Mesenchymal stem cell (in vitro differentiated cells and primary cell): ENCODE measurements at regions not wholly inside any gene's neighbourhood (a gene's known extent, or its start where the extent isn't known, plus 50 kb on each side); places are given as distances from the start of the nearest gene placed in this dataset.

ENCODE experiments used
- DNase-seq: peaks from one replicate; pipeline ENCODE4 v3.0.0-alpha.2; 2013
- H2AFZ ChIP-seq: one replicate; pipeline ENCODE4 v1.6.1; 2013; ENCODE audit warnings: low read depth, mild to moderate bottlenecking, control low read depth, inconsistent platforms, low read length, moderate library complexity
- H2AK5ac ChIP-seq: 2 replicates; pipeline ENCODE4 v1.6.1; 2013; ENCODE audit warnings: low read length, moderate library complexity, mild to moderate bottlenecking, inconsistent platforms; ENCODE audit not compliant: severe bottlenecking
- H2BK120ac ChIP-seq: one replicate; pipeline ENCODE4 v1.6.1; 2013; ENCODE audit warnings: low read depth, mild to moderate bottlenecking, inconsistent platforms, low read length, moderate library complexity
- H2BK12ac ChIP-seq, 2 experiments: one replicate each; pipeline ENCODE4 v1.6.1; 2013; ENCODE audit warnings: inconsistent platforms in 2 of 2, low read length in 2 of 2, mild to moderate bottlenecking in 2 of 2, moderate library complexity in 2 of 2, control low read depth in 1 of 2
- H2BK15ac ChIP-seq: one replicate; pipeline ENCODE4 v1.6.1; 2013; ENCODE audit warnings: mild to moderate bottlenecking, low read depth, inconsistent platforms; ENCODE audit not compliant: poor library complexity, severe bottlenecking
- H2BK5ac ChIP-seq: 2 replicates; pipeline ENCODE4 v1.6.1; 2013; ENCODE audit warnings: low read depth, mild to moderate bottlenecking, low read length, control low read depth, inconsistent platforms; ENCODE audit not compliant: poor library complexity, severe bottlenecking
- H3K14ac ChIP-seq, 2 experiments: one replicate each; pipeline ENCODE4 v1.6.1; 2013; ENCODE audit warnings: inconsistent platforms in 2 of 2, low read length in 2 of 2, control low read depth in 1 of 2, mild to moderate bottlenecking in 1 of 2, moderate library complexity in 1 of 2
- H3K18ac ChIP-seq, 2 experiments: one replicate each; pipeline ENCODE4 v1.6.1; 2013; ENCODE audit warnings: inconsistent platforms in 2 of 2, low read length in 2 of 2, control low read depth in 1 of 2, low read depth in 1 of 2, mild to moderate bottlenecking in 1 of 2
- H3K23ac ChIP-seq, 2 experiments: one replicate each; pipeline ENCODE4 v1.6.1; 2013; ENCODE audit warnings: inconsistent platforms in 2 of 2, low read length in 2 of 2, mild to moderate bottlenecking in 2 of 2, moderate library complexity in 2 of 2, control low read depth in 1 of 2
- H3K27ac ChIP-seq: 2 replicates; pipeline ENCODE4 v1.5.1; 2013; ENCODE audit warnings: mild to moderate bottlenecking, moderate library complexity, low read length, control low read depth, inconsistent platforms; ENCODE audit not compliant: poor library complexity, severe bottlenecking
- H3K27me3 ChIP-seq, 2 experiments: 2 replicates each; pipeline versions ENCODE4 v1.6.1 to v1.7.0; 2013; ENCODE audit warnings: low read length in 2 of 2, mild to moderate bottlenecking in 2 of 2, moderate library complexity in 2 of 2, control low read depth in 1 of 2, inconsistent platforms in 1 of 2; ENCODE audit not compliant: control insufficient read depth in 1 of 2, insufficient read depth in 1 of 2
- H3K36me3 ChIP-seq, 2 experiments: 2 replicates each; pipeline versions ENCODE4 v1.6.1 to v1.7.0; 2013; ENCODE audit warnings: low read length in 2 of 2, control low read depth in 1 of 2, inconsistent platforms in 1 of 2, low read depth in 1 of 2, mild to moderate bottlenecking in 1 of 2; ENCODE audit not compliant: insufficient read depth in 2 of 2, control insufficient read depth in 1 of 2
- H3K4ac ChIP-seq, 2 experiments: one replicate each; pipeline ENCODE4 v1.6.1; 2013; ENCODE audit warnings: inconsistent platforms in 2 of 2, low read length in 2 of 2, mild to moderate bottlenecking in 2 of 2, moderate library complexity in 2 of 2, control low read depth in 1 of 2, low read depth in 1 of 2
- H3K4me1 ChIP-seq: 2 replicates; pipeline ENCODE4 v1.6.1; 2013; ENCODE audit warnings: low read depth, low read length, control low read depth; ENCODE audit not compliant: control insufficient read depth, insufficient read depth
- H3K4me2 ChIP-seq: 2 replicates; pipeline ENCODE4 v1.6.1; 2013; ENCODE audit warnings: low read length, mild to moderate bottlenecking, inconsistent platforms; ENCODE audit not compliant: poor library complexity, severe bottlenecking
- H3K4me3 ChIP-seq, 2 experiments: 2 replicates each; pipeline versions ENCODE4 v1.5.1 to v1.7.0; 2013; ENCODE audit warnings: low read length in 2 of 2, mild to moderate bottlenecking in 2 of 2, control low read depth in 1 of 2, low read depth in 1 of 2; ENCODE audit not compliant: insufficient read depth in 1 of 2
- H3K79me1 ChIP-seq: replicated peaks from 2 replicates; pipeline ENCODE4 v1.6.1; 2013; ENCODE audit warnings: mild to moderate bottlenecking, control low read depth, low read length, inconsistent platforms; ENCODE audit not compliant: poor library complexity, severe bottlenecking
- H3K9ac ChIP-seq: 2 replicates; pipeline ENCODE4 v1.7.0; 2013; ENCODE audit warnings: mild to moderate bottlenecking, low read length, moderate library complexity
- H3K9me3 ChIP-seq: 2 replicates; pipeline ENCODE4 v1.7.0; 2013; ENCODE audit warnings: mild to moderate bottlenecking, low read length; ENCODE audit not compliant: control insufficient read depth
- H4K8ac ChIP-seq: one replicate; pipeline ENCODE4 v1.6.1; 2013; ENCODE audit warnings: inconsistent platforms, mild to moderate bottlenecking, low read length, moderate library complexity
- H4K91ac ChIP-seq: one replicate; pipeline ENCODE4 v1.6.1; 2013; ENCODE audit warnings: mild to moderate bottlenecking, low read length, inconsistent platforms
- WGBS: methylation state at CpG from one replicate; pipeline ENCODE4 v1.1.7; 2013; ENCODE audit warnings: mixed read lengths; 5-methylcytosine and 5-hydroxymethylcytosine counted together

GRCh38 chr18:29087616-29088246, 910.8 kb upstream of the CDH2 start:
- no peaks in the 10 kb centered on the region for H3K4me1 ChIP-seq
- H4K8ac ChIP-seq, result no peak overlapping the region
- H2BK120ac ChIP-seq, result no peak overlapping the region
- H2BK15ac ChIP-seq, result no peak overlapping the region
- H3K18ac ChIP-seq, result no peak overlapping the region
- no peak overlapping the region for H2AFZ ChIP-seq
- H3K23ac ChIP-seq, result no peak overlapping the region
- no peak overlapping the region for H3K27ac ChIP-seq
- H2BK12ac ChIP-seq, result no peak overlapping the region
- H3K9me3 ChIP-seq, result no peaks in the 10 kb centered on the region
- DNase-seq, result no peak
- no peak overlapping the region for H4K91ac ChIP-seq
- no peak overlapping the region for H3K4me3 ChIP-seq
- H3K9ac ChIP-seq, result no peak overlapping the region
- H2AK5ac ChIP-seq, result no peak overlapping the region
- H3K79me1 ChIP-seq, result no peaks in the 10 kb centered on the region
- H3K4me2 ChIP-seq, result no peak overlapping the region
- no peak overlapping the region for H3K14ac ChIP-seq
- H3K27me3 ChIP-seq, result no peaks in the 10 kb centered on the region
- no peaks in the 10 kb centered on the region for H3K36me3 ChIP-seq
- no peak overlapping the region for H3K4ac ChIP-seq
- H2BK5ac ChIP-seq, result no peak overlapping the region
- 96% methylated on average over 3 of the region's 3 CpGs for WGBS

GRCh38 chr18:29084120-29084519, 907.2 kb upstream of the CDH2 start:
- Histone ChIP-seq H3K27ac (no peak overlapping the region), H3K4ac (no peak overlapping the region), H2BK12ac (no peak overlapping the region), H2AK5ac (no peak overlapping the region), H4K91ac (no peak overlapping the region), H3K14ac (no peak overlapping the region), H4K8ac (no peak overlapping the region), H3K4me2 (no peak overlapping the region), H3K27me3 (no peaks in the 10 kb centered on the region), H3K23ac (no peak overlapping the region), H3K9ac (no peak overlapping the region), H2BK15ac (no peak overlapping the region), H3K79me1 (no peaks in the 10 kb centered on the region), H2AFZ (no peak overlapping the region), H2BK120ac (no peak overlapping the region), H3K36me3 (no peaks in the 10 kb centered on the region), H3K9me3 (no peaks in the 10 kb centered on the region), H3K4me1 (no peaks in the 10 kb centered on the region), H3K18ac (no peak overlapping the region), H3K4me3 (no peak overlapping the region), H2BK5ac (no peak overlapping the region)
- DNase-seq, result no peak

GRCh38 chr18:29083545-29083944, 906.6 kb upstream of the CDH2 start:
- H3K27me3 ChIP-seq, result no peaks in the 10 kb centered on the region
- H3K9ac ChIP-seq, result peak overlapping the region; percentile 68
- no peaks in the 10 kb centered on the region for H3K4me1 ChIP-seq
- no peak overlapping the region for H3K27ac ChIP-seq
- H2BK12ac ChIP-seq, result no peak overlapping the region
- H3K9me3 ChIP-seq, result no peaks in the 10 kb centered on the region
- H4K91ac ChIP-seq, result no peak overlapping the region
- H3K4ac ChIP-seq, result no peak overlapping the region
- no peak overlapping the region for H3K18ac ChIP-seq
- no peak overlapping the region for H2BK15ac ChIP-seq
- peak overlapping the region in 1 of 2 experiments; percentile 15 for H3K14ac ChIP-seq
- no peaks in the 10 kb centered on the region for H3K36me3 ChIP-seq
- 87% methylated on average over 4 of the region's 4 CpGs for WGBS
- H2BK5ac ChIP-seq, result no peak overlapping the region
- no peak for DNase-seq
- no peak overlapping the region for H2AFZ ChIP-seq
- no peaks in the 10 kb centered on the region for H3K79me1 ChIP-seq
- no peak overlapping the region for H4K8ac ChIP-seq
- no peak overlapping the region for H3K4me2 ChIP-seq
- peak overlapping the region in 1 of 2 experiments; percentile 50 for H3K4me3 ChIP-seq
- no peak overlapping the region for H2AK5ac ChIP-seq
- no peak overlapping the region for H2BK120ac ChIP-seq
- H3K23ac ChIP-seq, result no peak overlapping the region

GRCh38 chr18:29080946-29081345, 904.0 kb upstream of the CDH2 start:
- Histone ChIP-seq H3K18ac (no peak overlapping the region), H3K27me3 (no peaks in the 10 kb centered on the region), H3K79me1 (no peaks in the 10 kb centered on the region), H3K9ac (no peak overlapping the region), H2BK5ac (no peak overlapping the region), H3K9me3 (no peaks in the 10 kb centered on the region), H2BK12ac (no peak overlapping the region), H3K4ac (no peak overlapping the region), H4K8ac (no peak overlapping the region), H2AK5ac (no peak overlapping the region), H3K4me1 (no peaks in the 10 kb centered on the region), H3K36me3 (no peaks in the 10 kb centered on the region), H3K4me2 (no peak overlapping the region), H2AFZ (no peak overlapping the region), H4K91ac (no peak overlapping the region), H2BK15ac (no peak overlapping the region), H3K23ac (no peak overlapping the region), H3K14ac (no peak overlapping the region), H2BK120ac (no peak overlapping the region), H3K4me3 (no peak overlapping the region), H3K27ac (no peak overlapping the region)
- WGBS, result 100% methylated on average over 2 of the region's 3 CpGs
- DNase-seq, result no peak
